HCT116 (cell line): ENCODE measurements at regions not wholly inside any gene's neighbourhood (a gene's known extent, or its start where the extent isn't known, plus 50 kb on each side); places are given as distances from the start of the nearest gene placed in this dataset.

ENCODE experiments used
- ATAC-seq: fragments of 200-7000 bp; cut with Tn5 transposase; 2 replicates; pipeline ENCODE4 v1.9.1; 2020; ENCODE audit warnings: mild to moderate bottlenecking, moderate library complexity
- BruUV-seq: library from RNA; stranded (reverse); fragments of 400-500 nt; replicated peaks from 2 replicates; lab custom pipeline; 2021; lab: Mats Ljungman, UMichigan
- CTCF ChIA-PET: fragments of 300-600 bp; sonication (Branson Sonifier 250); formaldehyde crosslinking; loops from one replicate; lab custom pipeline; 2021; ENCODE audit warnings: antibody characterized with exemption; lab: Charles Lee
- POLR2A ChIA-PET: fragments of 300-600, 350-600 bp; sonication (Branson Sonifier 250); formaldehyde crosslinking; loops from one replicate; lab custom pipeline; 2021; ENCODE audit warnings: antibody characterized with exemption; lab: Charles Lee
- RAD21 ChIA-PET, 2 experiments: fragments of 300-600 bp; sonication (Branson Sonifier 250); formaldehyde crosslinking; loops; one replicate each; lab custom pipeline; 2023; ENCODE audit warnings: low total read pairs in 2 of 2; ENCODE audit not compliant: uncharacterized antibody in 2 of 2, unreplicated experiment in 2 of 2, low non-redundant PET in 1 of 2; lab: Charles Lee
- DNase-seq: peaks from one replicate; pipeline ENCODE4 v3.0.0-alpha.2; 2010; ENCODE audit warnings: low read depth, low spot score
- H2AFZ ChIP-seq: fragments of 200-600 bp; shearing (Covaris generic), sonication (generic); 2 replicates; pipeline ENCODE4 v1.6.1; 2017; ENCODE audit warnings: low read depth, mixed run types, mixed read lengths, antibody characterized with exemption, low read length; ENCODE audit not compliant: poor library complexity, severe bottlenecking
- H3K27ac ChIP-seq: 2 replicates; pipeline ENCODE4 v1.5.1; 2012; ENCODE audit warnings: low read depth, low read length
- H3K27me3 ChIP-seq: fragments of 200-600 bp; sonication (generic); 2 replicates; pipeline ENCODE4 v1.6.1; 2016; ENCODE audit warnings: mixed run types, low read length, mixed read lengths; ENCODE audit not compliant: insufficient read depth
- H3K36me3 ChIP-seq, 2 experiments: fragments of 200-500 bp in 1 of 2; fragments of 200-600 bp in 1 of 2; sonication (Bioruptor generic) in 1 of 2; sonication (generic) in 1 of 2; 2 replicates each; pipeline versions ENCODE4 v1.5.1 to v1.6.1; 2014 to 2016; ENCODE audit warnings: low read length in 2 of 2, inconsistent platforms in 1 of 2, mixed read lengths in 1 of 2, mixed run types in 1 of 2; ENCODE audit not compliant: insufficient read depth in 2 of 2, control insufficient read depth in 1 of 2
- H3K4me1 ChIP-seq, 2 experiments: fragments of 200-600 bp in 1 of 2; sonication (generic) in 1 of 2; 2 replicates each; pipeline versions ENCODE4 v1.5.1 to v1.6.1; 2012 to 2017; ENCODE audit warnings: low read length in 2 of 2, inconsistent platforms in 1 of 2, mild to moderate bottlenecking in 1 of 2, mixed read lengths in 1 of 2, mixed run types in 1 of 2, moderate library complexity in 1 of 2; ENCODE audit not compliant: insufficient read depth in 2 of 2, control insufficient read depth in 1 of 2
- H3K4me2 ChIP-seq: fragments of 200-600 bp; sonication (generic); 2 replicates; pipeline ENCODE4 v1.6.1; 2017; ENCODE audit warnings: mixed run types, low read length, mixed read lengths
- H3K4me3 ChIP-seq, 2 experiments: fragments of 200-600 bp in 1 of 2; sonication (generic) in 1 of 2; replicated peaks in 1 of 2; 2 replicates each; pipeline ENCODE4 v1.5.1; 2011 to 2016; ENCODE audit warnings: low read length in 2 of 2, control low read depth in 1 of 2, low read depth in 1 of 2, mild to moderate bottlenecking in 1 of 2, mixed read lengths in 1 of 2, mixed run types in 1 of 2
- H3K79me2 ChIP-seq: fragments of 200-600 bp; sonication (generic); 2 replicates; pipeline ENCODE4 v1.6.1; 2017; ENCODE audit warnings: mild to moderate bottlenecking, mixed run types, low read length, moderate library complexity, mixed read lengths; ENCODE audit not compliant: insufficient read depth
- H3K9ac ChIP-seq: fragments of 200-600 bp; sonication (generic); 2 replicates; pipeline ENCODE4 v1.6.1; 2016; ENCODE audit warnings: low read length, mixed read lengths
- H3K9me2 ChIP-seq: fragments of 200-600 bp; sonication (generic), shearing (Covaris generic); 2 replicates; pipeline ENCODE4 v1.6.1; 2017; ENCODE audit warnings: mixed run types, mild to moderate bottlenecking, moderate library complexity; ENCODE audit not compliant: insufficient read depth
- H3K9me3 ChIP-seq, 2 experiments: fragments of 200-500 bp in 1 of 2; fragments of 200-600 bp in 1 of 2; sonication (Bioruptor generic) in 1 of 2; sonication (generic) in 1 of 2; 2 replicates each; pipeline ENCODE4 v1.6.1; 2014 to 2017; ENCODE audit warnings: low read length in 2 of 2, mixed read lengths in 2 of 2, inconsistent platforms in 1 of 2, low read depth in 1 of 2, mild to moderate bottlenecking in 1 of 2, mixed run types in 1 of 2, moderate library complexity in 1 of 2; ENCODE audit not compliant: control insufficient read depth in 1 of 2, insufficient read depth in 1 of 2
- H4K20me1 ChIP-seq: fragments of 200-600 bp; sonication (generic), shearing (Covaris generic); 2 replicates; pipeline ENCODE4 v1.6.1; 2017; ENCODE audit warnings: mixed run types, mild to moderate bottlenecking, moderate library complexity; ENCODE audit not compliant: insufficient read depth
- CTCF ChIP-seq, 3 experiments: fragments of 200-600 bp in 1 of 3; sonication (generic) in 1 of 3; IDR thresholded peaks in 2 of 3; conservative IDR thresholded peaks in 1 of 3; 2 replicates each; pipeline ENCODE4 v1.5.1; 2012 to 2017; ENCODE audit warnings: low read depth in 2 of 3, low read length in 2 of 3, antibody characterized with exemption in 1 of 3, borderline replicate concordance in 1 of 3, control low read depth in 1 of 3, mild to moderate bottlenecking in 1 of 3, mixed read lengths in 1 of 3, mixed run types in 1 of 3, moderate library complexity in 1 of 3; ENCODE audit not compliant: insufficient read depth in 1 of 3
- FOSL1 ChIP-seq: IDR thresholded peaks from 2 replicates; pipeline ENCODE4 v1.6.1; 2012; ENCODE audit warnings: low read depth
- MAX ChIP-seq: IDR thresholded peaks from 2 replicates; pipeline ENCODE4 v1.6.1; 2012
- RAD21 ChIP-seq: IDR thresholded peaks from 2 replicates; pipeline ENCODE4 v1.6.1; 2012; ENCODE audit warnings: low read depth, mild to moderate bottlenecking
- SP1 ChIP-seq: IDR thresholded peaks from 2 replicates; pipeline ENCODE4 v1.6.1; 2012; ENCODE audit warnings: low read depth
- ZFX ChIP-seq: fragments of 450-650 bp; IDR thresholded peaks from 2 replicates; pipeline ENCODE4 v1.6.1; 2017
- intact Hi-C: fragments of 100-400 bp; cut with micrococcal nuclease; formaldehyde crosslinking; loops from 2 replicates; pipeline ENCODE4 v1.10.0; 2022

- ChIA-PET POLR2A (interaction anchor here (1.0 to 1.5 kb wide), 2 partner anchors 14 to 16 kb away, joined by 3 read pairs; no protein-coding TSS in a partner anchor), CTCF (interaction anchor here (0.9 kb wide), 1 partner anchor 451 kb away, joined by 3 read pairs; no protein-coding TSS in a partner anchor), RAD21 (no interaction called here)
- Histone ChIP-seq H3K4me3 (no peak overlapping the region), H3K27me3 (no peaks in the 10 kb centered on the region), H3K79me2 (no peaks in the 10 kb centered on the region), H3K9me2 (no peaks in the 10 kb centered on the region), H4K20me1 (no peaks in the 10 kb centered on the region), H3K36me3 (no peaks in the 10 kb centered on the region), H3K9me3 (no peaks in the 10 kb centered on the region), H3K27ac (no peak overlapping the region; the same call in none of the 2 replicates), H3K4me2 (peak overlapping the region; percentile 52), H3K9ac (peak overlapping the region; percentile 31), H2AFZ (no peak overlapping the region), H3K4me1 (peaks cover 16 to 57% of the 10 kb centered on the region in 2 experiments)
- no peak for DNase-seq
- intact Hi-C loops: loop anchor here (10.0 kb wide), 1 partner anchor 212 kb away; the partner anchor contains the start of gene NXT1
- ATAC-seq: peak; percentile 53
- no TSS peak for BruUV-seq
- TF ChIP-seq MAX: no peak
- no peak for TF ChIP-seq SP1
- TF ChIP-seq CTCF (IDR thresholded peaks at IDR 0.05 in 2 of 3, conservative IDR thresholded peaks at IDR 0.05 in 1 of 3; ENCODE audit: borderline replicate concordance in 1 of 3, insufficient read depth in 1 of 3, low read depth in 2 of 3, low read length in 2 of 3): peak in 1 of 3 experiments; percentile 22; a peak in 1 of 6 replicates
- peak; percentile 15; the same call in 1 of the 2 replicates for TF ChIP-seq RAD21
- peak; percentile 38 for TF ChIP-seq ZFX
- no peak for TF ChIP-seq FOSL1
These were observed 56.3 kb upstream of the CD93 start for GRCh38 chr20:23142162-23143050.
